SKM-1 treated with dmso at 0.1 percent for 144 hours (cell line): ENCODE measurements at regions not wholly inside any gene's neighbourhood (a gene's known extent, or its start where the extent isn't known, plus 50 kb on each side); places are given as distances from the start of the nearest gene placed in this dataset.
"Not testable (repeated sequence)": the region's sequence is repeated elsewhere in the genome, so short reads cannot be mapped to it uniquely, and the experiment has no call there.

ENCODE experiments used
- DNase-seq: peaks from one replicate; lab custom pipeline; 2025; ENCODE audit not compliant: unreplicated experiment; lab: John Stamatoyannopoulos, UW

GRCh38 chr18:71115261-71115660 is 826.4 kb downstream of the SOCS6 start:
- no peak for DNase-seq

- DNase-seq: no peak
Measured at GRCh38 chr18:71114550-71115210, 825.8 kb downstream of the SOCS6 start.

- DNase-seq: no peak
Measured at GRCh38 chr18:71107244-71107643, 818.4 kb downstream of the SOCS6 start.

- no peak for DNase-seq
Measured at GRCh38 chr18:71106701-71107100, 817.9 kb downstream of the SOCS6 start.

- DNase-seq: no peak
Measured at GRCh38 chr18:71105994-71106546, 817.2 kb downstream of the SOCS6 start.

GRCh38 chr18:71105078-71105819 is 816.4 kb downstream of the SOCS6 start:
- DNase-seq: no peak

- DNase-seq: no peak
Measured at GRCh38 chr18:71079606-71080005, 790.8 kb downstream of the SOCS6 start.

GRCh38 chr18:71077451-71077850 is 788.6 kb downstream of the SOCS6 start:
- DNase-seq: no peak

GRCh38 chr18:71075147-71075546 is 786.3 kb downstream of the SOCS6 start:
- DNase-seq: no peak

- DNase-seq: no peak
Measured at GRCh38 chr18:71068338-71068737, 779.5 kb downstream of the SOCS6 start.

- DNase-seq: no peak
Measured at GRCh38 chr18:71049893-71050292, 761.0 kb downstream of the SOCS6 start.

GRCh38 chr18:71047882-71048281 is 759.0 kb downstream of the SOCS6 start:
- DNase-seq: no peak

- DNase-seq: no peak
Measured at GRCh38 chr18:71045331-71046065, 756.7 kb downstream of the SOCS6 start.

GRCh38 chr18:71040161-71040560 is 751.3 kb downstream of the SOCS6 start:
- DNase-seq: no peak

GRCh38 chr18:71038196-71038595 is 749.4 kb downstream of the SOCS6 start:
- no peak for DNase-seq

GRCh38 chr18:71036783-71037182 is 747.9 kb downstream of the SOCS6 start:
- DNase-seq: no peak

- not testable (repeated sequence) for DNase-seq
Measured at GRCh38 chr18:71031296-71032191, 742.7 kb downstream of the SOCS6 start.

GRCh38 chr18:71030085-71030484 is 741.2 kb downstream of the SOCS6 start:
- DNase-seq: not testable (repeated sequence)

- no peak for DNase-seq
Measured at GRCh38 chr18:71028285-71028762, 739.5 kb downstream of the SOCS6 start.

GRCh38 chr18:71027531-71027930 is 738.7 kb downstream of the SOCS6 start:
- no peak for DNase-seq
